GM23338 (cell line): ENCODE measurements at regions not wholly inside any gene's neighbourhood (a gene's known extent, or its start where the extent isn't known, plus 50 kb on each side); places are given as distances from the start of the nearest gene placed in this dataset.

ENCODE experiments used
- CREB1 ChIP-seq: fragments of 250-450 bp; sonication (Bioruptor Pico); IDR thresholded peaks from 2 replicates; pipeline ENCODE4 v1.5.0; 2020; ENCODE audit warnings: low read depth, mild to moderate bottlenecking, moderate library complexity
- CTCF ChIP-seq, 2 experiments: fragments of 200-600 bp in 1 of 2; sonication (generic) in 1 of 2; conservative IDR thresholded peaks; 2 replicates each; pipeline versions ENCODE4 v1.5.1 to v1.6.1; 2016 to 2017; ENCODE audit warnings: antibody characterized with exemption in 2 of 2, low read depth in 2 of 2, mild to moderate bottlenecking in 2 of 2, moderate library complexity in 1 of 2
- ETS1 ChIP-seq: IDR thresholded peaks from 2 replicates; pipeline ENCODE4 v1.6.1; 2016; ENCODE audit warnings: antibody characterized with exemption
- EZH2phosphoT487 ChIP-seq: fragments of 200-600 bp; sonication (generic); IDR thresholded peaks from one replicate; pipeline ENCODE4 v1.8.1; 2018; ENCODE audit warnings: antibody characterized with exemption; ENCODE audit not compliant: unreplicated experiment
- JUNB ChIP-seq: IDR thresholded peaks from one replicate; pipeline ENCODE4 v1.6.1; 2016; ENCODE audit warnings: antibody characterized with exemption; ENCODE audit not compliant: unreplicated experiment
- NANOG ChIP-seq: IDR thresholded peaks from 2 replicates; pipeline ENCODE4 v1.6.1; 2016; ENCODE audit warnings: antibody characterized with exemption, borderline replicate concordance
- POLR2AphosphoS5 ChIP-seq: IDR thresholded peaks from 2 replicates; pipeline ENCODE4 v1.6.1; 2016; ENCODE audit warnings: antibody characterized with exemption, low read depth
- STAT1 ChIP-seq: IDR thresholded peaks from one replicate; pipeline ENCODE4 v1.6.1; 2016; ENCODE audit warnings: antibody characterized with exemption; ENCODE audit not compliant: unreplicated experiment
- ZNF114 ChIP-seq: fragments of 250-450 bp; sonication (Bioruptor Pico); IDR thresholded peaks from 2 replicates; pipeline ENCODE4 v1.5.0; 2020; ENCODE audit warnings: mild to moderate bottlenecking, moderate library complexity
- ZNF331 ChIP-seq: fragments of 250-450 bp; sonication (Bioruptor Pico); IDR thresholded peaks from 2 replicates; pipeline ENCODE4 v1.5.0; 2020; ENCODE audit warnings: low read depth, mild to moderate bottlenecking, moderate library complexity
- ZNF462 ChIP-seq: fragments of 250-450 bp; sonication (Bioruptor Pico); IDR thresholded peaks from 2 replicates; pipeline ENCODE4 v1.5.0; 2020; ENCODE audit warnings: mild to moderate bottlenecking, moderate library complexity

GRCh38 chr11:112759418-112759817 lies 201.8 kb upstream of the NCAM1 start (continued):
- no peak for TF ChIP-seq ZNF462 (CRISPR knock-in tag)
- TF ChIP-seq EZH2phosphoT487: no peak
- no peak for TF ChIP-seq JUNB
- no peak for TF ChIP-seq ETS1
- TF ChIP-seq NANOG: no peak
- no peak for TF ChIP-seq STAT1
- no peak for TF ChIP-seq ZNF114 (CRISPR knock-in tag)
- no peak for TF ChIP-seq POLR2AphosphoS5
- TF ChIP-seq CTCF (conservative IDR thresholded peaks at IDR 0.05; ENCODE audit: low read depth in 2 of 2): no peak
- no peak for TF ChIP-seq ZNF331 (CRISPR knock-in tag)
- no peak for TF ChIP-seq CREB1 (CRISPR knock-in tag)
